KG1 (cell line): ENCODE measurements at regions not wholly inside any gene's neighbourhood (a gene's known extent, or its start where the extent isn't known, plus 50 kb on each side); places are given as distances from the start of the nearest gene placed in this dataset.

Experiments
- DNase-seq: peaks from one replicate; lab custom pipeline; 2025; lab: John Stamatoyannopoulos, UW

DNA sequence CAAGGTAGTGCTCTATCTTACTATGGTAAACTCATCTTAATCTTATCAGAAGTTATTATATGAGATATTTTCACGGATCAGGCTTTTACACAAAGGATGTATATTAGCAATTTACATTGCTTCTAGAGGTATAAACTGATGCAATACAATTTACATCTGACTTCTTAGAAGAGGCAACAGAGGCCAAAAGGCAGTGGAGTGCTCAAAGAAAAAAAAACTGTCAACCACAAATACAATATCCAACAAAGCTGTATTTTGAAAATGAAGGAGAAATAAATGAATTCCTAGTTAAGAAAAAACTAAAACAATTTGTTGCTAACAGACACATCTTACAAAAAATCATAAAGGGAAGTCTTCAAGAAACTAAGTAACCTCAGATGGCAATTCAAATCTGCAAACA is 1031.5 kb upstream of the CNTNAP5 start:
- DNase-seq: no peak

- no peak for DNase-seq
Observed at GRCh38 chr2:122999258-122999657, 1025.8 kb upstream of the CNTNAP5 start.

DNA sequence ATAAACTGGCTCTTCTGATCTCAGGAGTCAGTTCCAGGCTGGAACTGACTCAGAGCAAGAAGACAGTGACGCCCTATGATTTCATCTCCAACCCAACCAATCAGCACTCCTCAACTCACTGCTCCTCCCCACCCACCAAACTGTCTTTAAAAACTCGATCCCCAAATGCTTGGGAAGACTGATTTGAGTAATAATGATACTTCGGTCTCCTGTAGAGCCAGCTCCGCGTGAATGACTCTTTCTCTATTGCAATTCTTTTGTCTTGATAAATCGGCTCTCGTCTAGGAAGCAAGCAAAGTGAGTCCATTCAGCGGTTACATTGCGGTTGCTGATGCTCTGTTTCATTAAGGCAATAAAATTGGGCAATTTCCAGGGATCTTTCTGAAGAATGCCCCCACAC is 1025.3 kb upstream of the CNTNAP5 start:
- no peak for DNase-seq

DNA sequence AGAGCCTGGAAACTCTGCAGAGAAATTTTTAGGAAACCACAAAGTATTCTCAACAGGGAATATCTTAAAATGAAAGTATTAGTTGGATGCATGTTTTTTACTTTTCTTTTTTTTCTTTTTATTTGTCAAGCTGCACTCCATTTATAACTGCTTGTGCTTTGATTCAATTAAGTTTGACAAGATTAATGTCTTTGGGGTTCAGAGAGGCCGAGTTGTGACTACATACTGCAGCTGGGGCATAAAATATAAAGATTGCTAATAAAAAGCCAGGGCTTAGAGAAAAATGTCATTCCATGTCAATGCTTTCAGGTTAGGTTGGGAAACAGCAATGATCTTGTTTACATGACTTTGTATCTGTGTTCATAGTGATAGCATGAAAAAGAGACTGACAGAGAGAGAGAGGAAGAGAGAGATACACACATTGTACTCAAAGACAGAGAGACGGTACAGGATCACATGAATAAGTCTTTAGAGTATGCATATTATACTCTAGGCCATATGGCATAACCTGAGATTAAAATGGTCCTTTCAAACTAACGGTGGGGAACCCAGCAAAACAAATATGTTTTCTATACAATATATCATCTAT is 1022.3 kb upstream of the CNTNAP5 start:
- DNase-seq: no peak

- no peak for DNase-seq
Observed at GRCh38 chr2:123015186-123015585, 1009.9 kb upstream of the CNTNAP5 start.

- no peak for DNase-seq
Observed at GRCh38 chr2:123035541-123035940, 989.5 kb upstream of the CNTNAP5 start.

DNA sequence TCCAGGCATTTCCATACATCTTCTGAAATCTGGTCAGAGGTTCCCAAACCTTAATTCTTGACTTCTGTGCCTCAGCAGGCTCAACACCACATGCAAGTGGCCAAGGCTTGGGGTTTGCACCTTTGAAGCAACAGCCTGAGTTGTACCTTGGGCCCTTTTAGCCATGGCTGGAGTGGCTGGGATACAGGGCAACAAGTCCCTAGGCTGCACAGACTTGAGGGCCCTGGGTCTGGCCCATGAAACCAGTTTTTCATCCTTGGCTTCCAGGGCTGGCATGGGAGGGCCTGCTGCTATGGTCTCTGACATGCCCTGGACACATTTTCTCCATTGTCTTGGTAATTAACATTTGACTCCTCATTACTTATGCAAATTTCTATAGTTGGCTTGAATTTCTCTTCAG is 988.8 kb upstream of the CNTNAP5 start:
- no peak for DNase-seq

DNA sequence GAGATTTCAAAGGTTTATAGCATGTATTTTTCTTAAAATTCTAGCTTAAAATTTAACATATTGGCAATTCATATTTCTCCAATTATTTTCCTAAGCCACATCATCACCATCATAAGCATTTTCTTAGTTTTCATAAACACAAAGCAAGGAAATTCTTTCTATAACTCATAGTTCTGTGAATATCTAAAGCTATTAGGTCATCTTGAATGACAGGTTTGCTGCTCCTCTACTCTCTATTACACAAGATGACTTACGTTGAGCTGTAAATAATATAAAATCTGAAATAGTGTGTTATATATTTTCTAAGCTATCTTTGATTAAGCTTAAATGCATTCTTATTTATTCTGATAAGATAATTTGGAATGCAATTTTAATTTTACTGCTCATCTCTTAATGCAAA is 984.6 kb upstream of the CNTNAP5 start:
- DNase-seq: no peak

GRCh38 chr2:123043458-123043857 is 981.6 kb upstream of the CNTNAP5 start:
- DNase-seq: no peak

- no peak for DNase-seq
Observed at GRCh38 chr2:123045713-123046112, 979.4 kb upstream of the CNTNAP5 start.

- DNase-seq: no peak
Observed at GRCh38 chr2:123047186-123047585, 977.9 kb upstream of the CNTNAP5 start.

GRCh38 chr2:123051136-123051535 is 974.0 kb upstream of the CNTNAP5 start:
- DNase-seq: no peak

DNA sequence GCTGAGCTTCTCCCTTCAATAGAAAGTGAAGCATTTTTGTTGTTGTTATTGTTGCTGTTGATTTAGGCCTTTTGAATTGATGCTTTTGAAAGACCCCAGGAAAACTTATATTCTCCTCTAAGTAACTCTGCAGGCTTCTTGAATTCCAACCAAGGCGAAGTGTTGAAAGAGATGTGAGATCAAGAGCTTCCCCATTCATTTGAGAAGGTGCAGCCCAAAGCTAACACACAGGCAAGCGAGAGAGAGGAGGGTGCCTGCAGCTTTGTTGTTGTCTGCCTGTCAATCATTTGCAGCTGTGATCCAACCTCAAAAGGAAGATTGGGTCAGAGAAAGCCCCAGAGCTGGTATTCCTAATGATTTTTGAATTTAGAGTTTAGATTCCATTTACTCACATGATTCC is 963.6 kb upstream of the CNTNAP5 start:
- no peak for DNase-seq

- no peak for DNase-seq
Observed at GRCh38 chr2:123073371-123073770, 951.7 kb upstream of the CNTNAP5 start.

DNA sequence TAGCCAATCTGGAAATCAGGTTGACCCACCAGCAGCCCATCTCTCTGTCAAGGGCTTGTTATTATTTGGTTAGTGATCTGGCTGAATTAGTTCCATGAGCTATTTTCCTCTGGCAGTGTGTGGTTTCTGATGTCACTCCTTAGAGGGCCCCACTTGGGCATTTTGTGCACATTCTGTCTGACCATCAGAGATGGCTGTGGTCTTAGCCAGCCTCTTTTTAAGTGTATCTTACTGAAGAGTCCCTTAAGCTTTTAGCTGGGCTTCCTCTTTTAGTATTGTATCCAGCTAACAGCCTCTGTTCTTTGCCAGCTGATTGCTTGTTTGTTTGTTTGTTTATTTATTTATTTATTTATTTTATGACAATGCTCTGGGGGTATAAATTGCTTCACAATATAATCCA is 951.1 kb upstream of the CNTNAP5 start:
- no peak for DNase-seq

DNA sequence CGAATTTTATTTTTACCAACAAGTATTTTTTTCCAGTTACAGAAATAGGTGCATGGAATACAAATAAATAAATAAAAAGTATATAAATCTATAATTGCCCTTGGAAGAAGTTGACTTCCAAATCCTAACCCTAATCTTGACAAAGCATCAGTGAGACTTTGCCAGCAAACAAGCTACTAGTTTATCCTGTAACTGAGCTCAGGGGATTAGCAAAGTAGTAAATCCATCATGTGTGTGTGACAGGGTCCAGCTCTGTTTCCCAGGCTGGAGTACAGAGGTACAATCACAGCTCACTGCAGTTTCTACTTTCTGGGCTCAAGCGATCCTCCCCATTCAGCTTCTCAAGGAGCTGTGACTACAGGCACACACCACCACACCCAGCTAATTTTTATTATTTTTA is 948.0 kb upstream of the CNTNAP5 start:
- DNase-seq: no peak

DNA sequence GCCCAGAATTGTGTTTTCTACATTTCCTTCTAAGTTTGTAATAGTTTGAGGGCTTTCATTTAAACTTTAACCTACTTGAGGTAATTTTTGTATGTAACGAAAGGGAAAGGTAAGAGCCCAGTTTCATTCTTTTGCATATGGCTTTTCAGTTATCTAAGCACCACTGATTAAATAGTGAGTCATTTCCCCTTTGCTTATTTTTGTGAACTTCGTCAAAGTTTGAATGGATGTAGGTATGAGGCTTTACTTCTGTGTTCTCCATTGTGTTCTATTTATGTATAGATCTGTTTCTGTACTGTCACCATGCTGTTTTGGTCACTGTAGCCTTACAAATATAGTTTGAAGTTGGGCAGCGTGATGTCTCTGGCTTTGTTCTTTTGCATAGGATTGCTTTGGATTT is 944.8 kb upstream of the CNTNAP5 start:
- no peak for DNase-seq

DNA sequence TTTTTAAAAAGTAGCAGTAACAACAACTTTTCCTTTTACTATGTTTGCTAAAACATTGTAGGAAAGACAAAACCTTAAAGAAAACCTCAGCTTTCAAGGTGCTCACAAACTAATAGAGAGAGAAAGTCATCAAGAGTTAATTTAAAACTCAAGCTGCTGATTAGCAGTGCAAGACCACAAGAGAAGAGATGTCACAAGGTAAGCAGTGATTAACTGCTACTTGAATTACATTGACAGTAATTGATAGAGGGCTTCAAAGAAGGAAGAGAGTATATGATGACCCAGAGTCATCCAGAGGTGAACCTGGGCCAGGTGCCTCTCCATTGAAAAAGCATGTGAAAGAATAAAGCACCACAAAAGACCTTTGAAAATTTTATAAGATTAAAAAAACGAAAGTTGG is 939.6 kb upstream of the CNTNAP5 start:
- no peak for DNase-seq

DNA sequence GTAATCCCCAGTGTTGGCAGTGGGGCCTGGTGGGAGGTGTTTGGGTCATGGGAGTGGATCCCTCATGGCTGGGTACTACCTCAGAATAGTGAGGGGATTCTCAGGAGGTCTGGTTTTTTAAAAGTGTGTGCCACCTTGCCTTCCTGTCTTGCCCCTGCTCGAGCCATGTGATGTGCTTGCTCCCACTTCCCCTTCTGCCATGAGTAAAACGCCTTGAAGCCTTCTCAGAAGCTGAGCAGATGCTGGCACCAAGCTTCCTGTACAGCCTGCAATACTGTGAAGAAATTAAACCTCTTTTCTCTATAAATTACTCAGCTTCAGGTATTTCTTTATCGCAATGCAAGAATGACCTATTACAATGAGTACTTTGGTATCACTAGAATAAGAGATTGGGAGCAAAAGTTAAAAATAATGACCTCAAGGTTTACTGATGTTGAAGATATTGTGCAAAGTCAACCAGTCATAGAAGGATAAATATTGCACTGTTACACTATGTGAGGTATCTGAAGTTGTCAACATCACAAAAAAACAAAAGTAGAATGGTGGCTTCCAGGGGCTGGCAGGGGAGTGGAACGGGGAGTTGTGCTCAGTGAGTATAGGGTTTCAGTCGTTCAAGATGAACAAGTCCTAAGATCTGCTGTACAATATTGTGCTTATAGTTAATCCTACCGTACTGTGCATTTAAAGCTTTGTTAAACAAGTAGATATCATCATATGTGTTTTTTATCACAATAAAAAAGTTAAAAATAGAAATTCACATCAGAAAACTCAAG is 938.3 kb upstream of the CNTNAP5 start:
- no peak for DNase-seq

- no peak for DNase-seq
Observed at GRCh38 chr2:123091471-123091870, 933.6 kb upstream of the CNTNAP5 start.

DNA sequence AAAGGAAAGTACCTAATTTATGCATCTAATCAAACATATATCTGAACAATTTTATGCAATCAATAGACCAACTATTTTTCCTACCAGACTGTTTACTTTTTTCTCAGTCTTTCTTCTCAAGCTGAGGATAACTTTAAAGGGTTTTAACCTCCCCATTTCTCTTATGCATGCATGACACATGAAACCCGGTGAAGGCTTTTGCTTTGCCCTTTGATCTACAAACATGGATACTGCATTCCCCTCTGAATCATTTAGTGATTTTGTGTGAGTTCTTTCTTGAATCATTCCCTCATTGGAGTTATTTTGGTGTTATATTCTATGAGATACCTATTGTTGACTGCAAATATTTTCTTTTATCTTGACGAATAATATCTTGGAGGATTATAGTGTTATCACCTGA is 931.9 kb upstream of the CNTNAP5 start:
- DNase-seq: no peak

DNA sequence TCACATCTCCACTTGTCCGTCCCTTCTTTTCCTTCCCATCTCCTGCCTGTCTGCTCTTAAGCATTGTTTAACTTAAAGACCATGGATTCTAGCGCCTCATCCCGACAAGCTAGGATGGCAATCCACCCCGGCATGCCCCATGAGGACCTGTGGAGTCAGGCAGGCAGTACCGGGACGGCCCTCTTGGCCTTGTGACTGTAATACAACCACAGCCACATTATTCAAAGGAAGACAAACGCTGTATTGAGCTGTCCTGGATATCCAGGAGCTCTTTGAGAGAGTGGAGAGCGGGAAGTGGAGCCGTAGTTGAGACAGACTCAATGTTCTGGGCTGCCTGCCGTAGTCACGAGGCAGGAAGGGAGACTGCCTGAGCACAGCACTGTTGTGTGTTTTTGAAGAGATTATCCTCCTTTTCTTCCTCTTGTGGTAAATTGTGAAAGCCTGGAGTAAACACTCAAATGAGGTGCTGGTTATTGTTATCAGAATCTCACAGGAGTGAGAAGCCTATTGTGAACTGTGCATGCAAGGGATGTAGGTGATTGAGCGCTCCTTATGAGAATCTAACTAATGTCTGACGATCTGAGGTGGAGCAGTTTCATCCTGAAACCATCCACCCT is 929.8 kb upstream of the CNTNAP5 start:
- DNase-seq: no peak

- DNase-seq: no peak
Observed at GRCh38 chr2:123098619-123099018, 926.5 kb upstream of the CNTNAP5 start.

DNA sequence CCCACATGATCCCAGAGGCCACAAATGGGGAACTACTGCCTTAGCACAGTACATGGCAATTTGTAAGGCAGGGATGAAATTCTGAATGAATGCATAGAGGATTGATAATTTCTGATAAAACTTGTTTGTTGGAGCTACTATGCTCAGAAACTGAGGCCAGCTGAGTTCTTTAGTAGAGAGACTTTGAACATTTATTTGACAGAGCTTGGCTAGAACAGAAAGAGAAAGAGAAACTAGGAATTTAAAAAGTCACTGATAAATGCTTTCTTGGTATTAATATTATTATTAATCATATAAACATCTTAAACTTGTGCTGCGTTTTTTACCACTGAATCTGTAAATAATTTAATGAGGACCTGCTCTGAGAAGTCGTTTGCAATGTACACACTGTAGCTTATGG is 923.7 kb upstream of the CNTNAP5 start:
- no peak for DNase-seq
